Natural killer cell treated with Interleukin-12 subunit alpha and Interleukin-12 subunit beta and Interleukin-15 and Interleukin-18, amount 100 ng/mL, for 72 hours (primary cell): ENCODE measurements at regions not wholly inside any gene's neighbourhood (a gene's known extent, or its start where the extent isn't known, plus 50 kb on each side); places are given as distances from the start of the nearest gene placed in this dataset.
A peak's percentile ranks its signal among the peaks of the same experiment; 100 is the strongest.

Experiments
- ATAC-seq, 2 donors: fragments of 150-1000 bp; cut with Tn5 transposase in 1 of 2; sonication (Bioruptor Pico), chemical (Tn5 transposase) in 1 of 2; 2 replicates each; pipeline ENCODE4 v1.10.0; 2021
- DNase-seq: peaks from one replicate; pipeline ENCODE4 v3.0.0; 2022; ENCODE audit warnings: low spot score
- H3K27ac Mint-ChIP-seq, 2 donors: 1 replicate in 1 of 2; 2 replicates in 1 of 2; pipeline ENCODE4 v1.8.0; 2022; ENCODE audit warnings: mixed read lengths in 2 of 2, mild to moderate bottlenecking in 1 of 2, moderate library complexity in 1 of 2
- H3K27me3 Mint-ChIP-seq, 2 donors: 1 replicate in 1 of 2; 2 replicates in 1 of 2; pipeline ENCODE4 v1.8.0; 2022; ENCODE audit warnings: mixed read lengths in 2 of 2
- H3K36me3 Mint-ChIP-seq: one replicate; pipeline ENCODE4 v1.8.0; 2022; ENCODE audit warnings: mixed read lengths
- H3K4me1 Mint-ChIP-seq, 2 donors: 1 replicate in 1 of 2; 2 replicates in 1 of 2; pipeline ENCODE4 v1.8.0; 2022; ENCODE audit warnings: low read depth in 2 of 2, mixed read lengths in 2 of 2, mild to moderate bottlenecking in 1 of 2
- H3K4me3 Mint-ChIP-seq: one replicate; pipeline ENCODE4 v1.8.0; 2022; ENCODE audit warnings: mixed read lengths
- H3K9me3 Mint-ChIP-seq: 2 replicates; pipeline ENCODE4 v1.8.0; 2022; ENCODE audit warnings: mixed read lengths

GRCh38 chr9:113701774-113702755 lies 174.0 kb upstream of the ZNF618 start:
- H3K36me3 Mint-ChIP-seq: no peaks in the 10 kb centered on the region
- H3K4me1 Mint-ChIP-seq: peaks cover 29 to 40% of the 10 kb centered on the region in 2 donors
- H3K27ac Mint-ChIP-seq: peak overlapping the region in 1 of 2 donors; percentile 48
- H3K27me3 Mint-ChIP-seq: no peaks in the 10 kb centered on the region
- H3K4me3 Mint-ChIP-seq: no peak overlapping the region
- ATAC-seq (no peak), DNase-seq (no peak)
- H3K9me3 Mint-ChIP-seq: peaks cover 3% of the 10 kb centered on the region

- H3K27ac Mint-ChIP-seq: peak overlapping the region; percentile 79
- peak; percentile 84 to 88 for ATAC-seq
- DNase-seq: no peak
- no peaks in the 10 kb centered on the region for H3K27me3 Mint-ChIP-seq
- H3K9me3 Mint-ChIP-seq: peaks cover 3% of the 10 kb centered on the region
- H3K36me3 Mint-ChIP-seq: no peaks in the 10 kb centered on the region
- H3K4me1 Mint-ChIP-seq: peaks cover 38 to 41% of the 10 kb centered on the region in 2 donors
- peak overlapping the region; percentile 67 for H3K4me3 Mint-ChIP-seq
These were observed 170.7 kb upstream of the ZNF618 start for GRCh38 chr9:113705306-113705927.

DNA sequence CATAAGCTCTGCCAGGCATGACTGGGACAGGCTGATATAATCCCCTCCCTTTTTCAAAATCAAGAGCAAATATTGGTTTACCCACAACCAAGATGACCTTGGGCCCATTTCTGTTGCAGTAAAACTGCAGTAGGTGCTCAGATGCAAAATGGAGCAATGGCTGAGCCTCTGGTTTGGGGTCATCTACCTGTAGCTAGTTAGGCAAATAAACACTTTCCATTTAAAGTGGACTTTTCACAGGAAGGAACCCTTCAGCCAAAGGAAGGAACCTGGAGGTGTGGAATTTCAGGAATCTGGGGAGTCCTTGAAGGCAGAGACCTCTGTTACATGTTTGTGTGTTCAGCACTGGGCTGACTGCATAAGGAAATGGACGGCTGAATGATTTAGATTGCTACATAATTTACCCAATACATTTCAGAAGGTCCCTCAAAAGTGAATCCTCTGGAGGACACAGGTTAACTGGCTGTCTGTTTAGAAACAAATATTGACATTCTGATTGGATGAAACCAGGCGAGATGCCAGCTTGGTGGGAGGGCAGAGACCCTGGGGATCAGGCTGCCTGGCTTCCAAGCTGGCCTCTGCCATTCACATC lies 170.1 kb upstream of the ZNF618 start:
- Mint-ChIP-seq H3K27me3 (no peaks in the 10 kb centered on the region), H3K9me3 (peaks cover 3% of the 10 kb centered on the region), H3K27ac (peak overlapping the region; percentile 79), H3K4me1 (peaks cover 38 to 41% of the 10 kb centered on the region in 2 donors), H3K36me3 (no peaks in the 10 kb centered on the region), H3K4me3 (peak overlapping the region; percentile 67)
- ATAC-seq (no peak), DNase-seq (no peak)

DNA sequence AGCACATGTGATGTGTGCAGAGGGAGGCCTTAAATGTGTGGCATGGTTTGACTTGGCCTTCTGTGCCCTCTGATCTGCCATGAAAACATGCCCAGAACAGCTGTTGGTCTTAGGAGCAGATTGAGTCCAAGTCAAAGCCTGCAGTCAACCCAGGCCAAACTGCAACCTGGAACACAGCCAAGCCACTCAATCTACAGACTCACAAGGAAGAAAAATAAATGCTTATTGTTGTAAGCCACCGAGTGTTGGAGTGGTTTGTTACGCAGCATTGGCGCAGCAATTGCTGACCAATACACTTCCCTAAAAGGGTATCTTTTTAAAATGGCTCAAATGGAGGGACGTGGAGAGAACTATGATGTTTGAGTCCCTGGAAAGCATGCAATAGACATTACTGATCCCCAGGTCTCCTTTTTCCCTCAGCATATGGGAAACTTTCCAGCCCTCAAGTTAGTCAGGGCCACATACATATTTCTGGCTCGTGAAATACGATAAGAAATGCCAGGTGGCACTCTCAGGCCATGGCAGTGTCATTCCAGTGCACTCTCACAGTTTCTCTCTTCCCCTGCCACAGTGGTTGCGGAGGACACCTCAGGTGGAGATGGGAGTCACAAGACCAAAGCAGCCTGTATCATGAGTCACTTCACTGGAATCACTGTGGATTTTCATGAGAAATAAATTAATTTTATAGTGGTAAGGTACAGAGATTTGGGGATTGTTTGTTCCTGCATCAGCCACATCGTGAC lies 168.0 kb upstream of the ZNF618 start:
- Mint-ChIP-seq H3K36me3 (no peaks in the 10 kb centered on the region), H3K4me3 (no peak overlapping the region), H3K27me3 (no peaks in the 10 kb centered on the region), H3K9me3 (peaks cover 3% of the 10 kb centered on the region), H3K27ac (no peak overlapping the region), H3K4me1 (peaks cover 38 to 41% of the 10 kb centered on the region in 2 donors)
- ATAC-seq (no peak), DNase-seq (no peak)

- Mint-ChIP-seq H3K9me3 (peaks cover 3% of the 10 kb centered on the region), H3K4me3 (no peak overlapping the region), H3K27ac (peak overlapping the region in 1 of 2 donors; percentile 18), H3K27me3 (peaks cover 0 to 2% of the 10 kb centered on the region in 2 donors), H3K36me3 (no peaks in the 10 kb centered on the region), H3K4me1 (peaks cover 35 to 40% of the 10 kb centered on the region in 2 donors)
- no peak for ATAC-seq
- no peak for DNase-seq
These were observed 167.0 kb upstream of the ZNF618 start for GRCh38 chr9:113708821-113709713.

- H3K36me3 Mint-ChIP-seq: no peaks in the 10 kb centered on the region
- ATAC-seq: no peak
- no peak overlapping the region for H3K27ac Mint-ChIP-seq
- DNase-seq: no peak
- H3K4me1 Mint-ChIP-seq: peaks cover 28 to 34% of the 10 kb centered on the region in 2 donors
- H3K4me3 Mint-ChIP-seq: no peak overlapping the region
- H3K9me3 Mint-ChIP-seq: peaks cover 3% of the 10 kb centered on the region
- H3K27me3 Mint-ChIP-seq: peaks cover 0 to 2% of the 10 kb centered on the region in 2 donors
These were observed 166.4 kb upstream of the ZNF618 start for GRCh38 chr9:113709721-113710120.

- Mint-ChIP-seq H3K4me3 (no peak overlapping the region), H3K4me1 (peaks cover 19% of the 10 kb centered on the region in 2 donors), H3K36me3 (no peaks in the 10 kb centered on the region), H3K9me3 (peaks cover 3% of the 10 kb centered on the region), H3K27me3 (peaks cover 0 to 2% of the 10 kb centered on the region in 2 donors), H3K27ac (no peak overlapping the region)
- ATAC-seq: no peak
- DNase-seq: no peak
These were observed 164.9 kb upstream of the ZNF618 start for GRCh38 chr9:113711251-113711650.

DNA sequence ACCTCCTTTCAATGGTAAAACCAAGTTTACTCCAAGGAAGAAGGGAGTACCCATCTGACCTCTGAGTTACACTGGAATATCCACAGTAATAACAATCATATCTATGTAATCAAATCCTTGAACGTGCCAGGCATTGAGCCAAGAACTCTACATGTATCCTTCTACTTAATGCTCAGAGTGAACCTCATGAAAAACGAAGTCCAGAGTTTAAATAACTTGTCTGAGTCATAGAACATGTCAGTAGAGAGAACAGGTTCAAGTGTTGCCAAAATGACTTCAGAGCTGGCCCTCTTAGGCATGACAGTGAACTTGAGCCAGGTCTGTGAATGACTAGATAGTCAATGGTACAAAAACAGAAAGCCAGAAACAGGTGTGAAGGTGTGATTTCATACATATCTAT lies 164.1 kb upstream of the ZNF618 start:
- no peaks in the 10 kb centered on the region for H3K36me3 Mint-ChIP-seq
- peaks cover 11 to 13% of the 10 kb centered on the region in 2 donors for H3K4me1 Mint-ChIP-seq

GRCh38 chr9:113715086-113715485 lies 161.0 kb upstream of the ZNF618 start:
- DNase-seq: no peak

More for the DNA sequence above, 164.1 kb upstream of the ZNF618 start:
- Mint-ChIP-seq H3K27ac (no peak overlapping the region), H3K4me3 (no peak overlapping the region), H3K9me3 (peaks cover under 1% of the 10 kb centered on the region), H3K27me3 (peaks cover 0 to 2% of the 10 kb centered on the region in 2 donors)
- DNase-seq (no peak), ATAC-seq (no peak)

DNA sequence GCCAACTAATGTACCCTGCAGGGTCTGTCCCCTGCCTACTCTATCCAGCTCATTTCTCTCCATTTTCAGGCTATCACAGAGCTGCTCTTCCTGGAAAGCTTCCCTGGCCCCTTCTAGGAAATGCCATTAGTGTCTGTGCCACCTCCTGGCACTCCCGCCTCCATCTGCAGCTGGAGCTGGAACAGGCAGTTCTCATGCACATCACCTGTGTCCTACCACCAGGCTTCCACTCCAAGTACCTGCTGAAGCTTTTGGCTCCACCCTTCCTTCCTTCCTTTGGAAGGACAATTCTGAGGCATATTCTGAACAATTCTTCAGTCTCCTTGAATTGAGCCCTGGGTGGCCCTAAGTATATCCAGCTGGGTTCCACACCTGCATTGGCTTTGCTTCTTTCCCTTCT lies 156.2 kb upstream of the ZNF618 start:
- Mint-ChIP-seq H3K27ac (no peak overlapping the region), H3K4me3 (no peak overlapping the region), H3K4me1 (peaks cover 4 to 5% of the 10 kb centered on the region in 2 donors), H3K9me3 (no peaks in the 10 kb centered on the region), H3K36me3 (no peaks in the 10 kb centered on the region), H3K27me3 (no peaks in the 10 kb centered on the region)
- no peak for ATAC-seq
- DNase-seq: no peak

More at GRCh38 chr9:113715086-113715485, 161.0 kb upstream of the ZNF618 start:
- no peak overlapping the region for H3K4me3 Mint-ChIP-seq
- H3K4me1 Mint-ChIP-seq: no peaks in the 10 kb centered on the region
- H3K9me3 Mint-ChIP-seq: no peaks in the 10 kb centered on the region
- no peak overlapping the region for H3K27ac Mint-ChIP-seq
- no peak for ATAC-seq
- peaks cover 0 to 2% of the 10 kb centered on the region in 2 donors for H3K27me3 Mint-ChIP-seq
- no peaks in the 10 kb centered on the region for H3K36me3 Mint-ChIP-seq

- no peaks in the 10 kb centered on the region for H3K9me3 Mint-ChIP-seq
- H3K27ac Mint-ChIP-seq: no peak overlapping the region
- ATAC-seq (no peak), DNase-seq (no peak)
- H3K36me3 Mint-ChIP-seq: no peaks in the 10 kb centered on the region
- peaks cover 4 to 5% of the 10 kb centered on the region in 2 donors for H3K4me1 Mint-ChIP-seq
- H3K4me3 Mint-ChIP-seq: no peak overlapping the region
- no peaks in the 10 kb centered on the region for H3K27me3 Mint-ChIP-seq
These were observed 155.6 kb upstream of the ZNF618 start for GRCh38 chr9:113720495-113720894.

DNA sequence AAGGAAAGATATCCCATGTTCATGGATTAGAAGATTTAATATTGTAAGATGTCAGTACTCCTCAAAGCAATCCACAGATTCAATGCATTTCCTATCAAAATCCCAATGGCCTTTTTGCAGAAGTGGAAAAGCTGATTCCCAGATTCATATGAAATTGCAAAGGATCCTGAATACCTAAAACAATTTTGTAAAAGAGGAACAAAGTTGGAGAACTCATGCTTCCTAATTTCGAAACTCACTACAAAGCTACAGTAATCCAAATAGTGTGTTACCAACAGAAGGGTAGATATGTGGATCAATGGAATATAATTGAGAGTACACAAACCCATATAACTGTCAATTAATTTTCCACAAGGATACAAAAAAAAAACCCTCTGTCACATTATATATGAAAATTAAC lies 154.3 kb upstream of the ZNF618 start:
- no peak overlapping the region for H3K27ac Mint-ChIP-seq
- no peak for ATAC-seq
- no peak for DNase-seq
- H3K4me3 Mint-ChIP-seq: no peak overlapping the region
- H3K27me3 Mint-ChIP-seq: no peaks in the 10 kb centered on the region
- no peaks in the 10 kb centered on the region for H3K9me3 Mint-ChIP-seq
- H3K36me3 Mint-ChIP-seq: no peaks in the 10 kb centered on the region
- peaks cover 4 to 5% of the 10 kb centered on the region in 2 donors for H3K4me1 Mint-ChIP-seq
